HG03432 (cell line): ENCODE measurements at regions not wholly inside any gene's neighbourhood (a gene's known extent, or its start where the extent isn't known, plus 50 kb on each side); places are given as distances from the start of the nearest gene placed in this dataset.
"Not testable (repeated sequence)": the region's sequence is repeated elsewhere in the genome, so short reads cannot be mapped to it uniquely, and the experiment has no call there.

Experiments
- ATAC-seq: cut with Tn5 transposase; IDR thresholded peaks from one replicate; pipeline ENCODE4 v1.9.1; 2021; ENCODE audit warnings: mild to moderate bottlenecking, moderate library complexity; ENCODE audit not compliant: unreplicated experiment

DNA sequence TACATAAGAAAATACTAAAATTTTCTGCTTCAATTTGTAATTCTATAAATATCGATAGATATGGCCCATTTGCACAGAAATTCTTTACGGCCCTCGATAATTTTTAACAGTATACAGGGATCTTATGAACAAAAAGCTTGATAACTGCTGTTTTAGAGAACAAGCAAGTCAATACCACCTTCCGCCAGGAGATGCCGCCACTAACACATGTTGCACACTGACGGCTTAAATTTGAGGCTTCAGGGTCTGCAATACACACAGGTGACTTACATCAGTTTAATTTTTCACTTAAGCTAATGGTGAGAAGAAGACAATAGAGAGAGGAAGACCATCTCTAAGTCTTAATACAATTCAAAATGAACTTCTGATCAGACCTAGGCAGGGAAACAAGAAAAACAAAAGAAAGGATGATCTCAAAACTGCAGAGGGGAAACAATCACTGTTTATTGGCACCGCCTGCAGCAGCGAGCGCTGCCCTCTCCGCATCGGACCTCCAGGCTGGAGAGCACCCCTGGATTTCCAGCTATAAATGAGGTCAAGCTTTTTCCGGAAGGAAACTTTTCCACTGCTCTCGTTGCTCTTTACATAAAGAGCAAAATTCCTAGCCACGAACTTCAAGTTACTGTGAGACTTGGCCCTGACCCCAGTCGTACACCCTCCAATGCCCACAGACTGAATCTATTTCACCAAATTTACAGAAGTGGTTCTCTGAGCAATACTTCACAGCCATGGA is 53.9 kb downstream of the OTOR start:
- peak; percentile 72 for ATAC-seq

DNA sequence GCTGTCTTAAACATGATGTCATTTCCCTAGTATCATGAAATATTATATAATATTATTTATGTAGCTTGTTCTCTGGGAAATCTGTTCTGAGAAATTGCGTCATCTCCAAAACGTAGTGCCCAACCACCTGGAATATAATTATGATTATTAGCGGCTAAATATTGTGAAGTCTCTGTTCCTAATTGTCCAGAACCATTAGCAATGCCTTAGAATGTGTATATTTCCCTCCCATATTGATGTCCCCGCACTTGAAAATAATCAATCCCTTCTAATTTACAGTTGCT is 54.4 kb downstream of the OTOR start:
- no peak for ATAC-seq

DNA sequence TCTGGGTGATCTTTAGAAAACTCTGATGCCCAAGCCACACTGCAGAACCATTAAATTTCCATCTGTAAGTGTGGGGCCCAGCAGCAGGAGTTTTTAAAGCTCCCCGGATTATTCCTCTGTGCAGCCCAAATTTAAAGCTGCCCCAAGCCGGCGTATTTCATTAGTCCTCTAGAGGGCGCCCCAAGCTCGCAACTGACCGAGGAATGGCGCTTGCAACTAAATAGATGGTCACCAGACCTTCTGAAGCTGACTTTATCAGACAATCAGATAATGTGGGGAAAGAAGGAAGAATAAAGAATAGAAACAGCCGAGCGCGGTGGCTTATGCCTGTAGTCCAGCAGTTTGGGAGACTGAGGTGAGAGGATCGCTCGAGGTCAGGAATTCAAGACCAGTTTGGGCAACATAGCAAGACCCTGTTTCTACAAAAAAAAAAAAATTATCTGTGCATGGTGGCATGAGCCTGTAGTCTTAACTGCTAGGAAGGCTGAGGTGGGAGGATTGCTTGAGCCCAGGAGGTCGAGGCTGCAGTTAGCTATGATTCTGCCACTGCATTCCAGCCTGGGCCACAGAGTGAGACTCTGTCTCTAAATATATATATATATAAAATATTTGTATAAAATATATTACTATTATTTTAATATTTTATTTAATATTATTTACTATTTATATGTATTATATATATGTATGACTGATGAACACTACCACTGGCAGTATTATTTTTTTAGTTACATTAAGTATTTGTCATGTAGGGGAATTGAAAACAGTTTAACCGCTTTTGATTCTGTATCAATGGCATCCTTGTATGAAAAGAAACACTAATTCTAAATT is 56.0 kb downstream of the OTOR start:
- ATAC-seq = peak; percentile 72

DNA sequence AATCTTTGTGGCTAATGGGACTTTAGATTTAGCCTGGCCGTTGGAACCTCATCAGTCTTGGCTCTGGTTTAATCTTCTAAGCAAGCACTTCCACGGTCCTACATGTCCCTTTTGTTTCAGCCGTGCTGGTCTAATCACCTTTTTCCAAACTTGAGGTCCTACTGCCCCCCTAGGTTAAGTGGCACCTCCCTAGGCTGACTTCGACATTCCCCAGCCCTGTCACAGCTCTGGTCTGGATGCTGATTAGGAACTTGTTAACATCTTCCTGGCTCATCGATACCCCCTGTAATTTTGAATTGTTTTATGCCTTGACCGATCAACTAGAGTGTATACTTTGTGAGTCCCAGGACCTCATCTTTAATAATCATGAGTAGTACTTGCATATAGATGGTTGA is 56.6 kb downstream of the OTOR start:
- no peak for ATAC-seq

DNA sequence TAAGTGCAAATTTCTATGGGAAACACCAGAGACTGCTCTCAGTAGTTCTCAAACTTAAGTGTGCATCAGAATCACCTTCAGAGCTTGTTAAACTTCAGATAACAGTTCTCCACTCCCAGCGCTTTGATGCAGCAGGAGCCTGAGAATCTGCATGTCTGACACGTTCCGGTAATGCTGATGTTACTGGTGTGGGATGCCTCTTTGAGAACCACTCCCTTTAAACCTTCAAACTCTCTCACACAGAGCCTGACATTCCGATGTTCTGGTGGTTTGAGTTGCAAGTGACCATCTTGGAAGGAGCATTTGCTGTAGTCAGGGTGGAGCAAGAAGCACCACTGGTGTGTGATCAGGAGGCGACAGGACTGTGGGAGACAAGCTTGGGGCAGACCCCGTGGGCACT is 57.9 kb downstream of the OTOR start:
- ATAC-seq = no peak

DNA sequence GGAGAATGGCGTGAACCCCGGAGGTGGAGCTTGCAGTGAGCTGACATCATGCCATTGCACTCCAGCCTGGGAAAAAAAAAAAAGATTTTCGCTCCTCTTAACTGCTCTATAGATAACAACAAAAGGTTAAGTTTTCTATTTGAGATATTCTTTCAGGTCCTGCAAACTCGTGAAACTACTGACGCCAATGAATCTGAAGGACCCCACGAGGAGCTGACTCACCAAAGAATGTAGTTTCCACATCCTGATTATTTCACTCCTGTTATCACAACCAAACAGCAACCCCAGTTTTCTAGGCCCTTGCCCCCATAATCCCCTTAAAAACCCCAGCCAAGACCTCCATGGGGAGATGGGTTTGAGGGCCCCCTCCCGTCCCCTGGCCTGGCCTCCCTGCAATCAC is 58.7 kb downstream of the OTOR start:
- no peak for ATAC-seq

DNA sequence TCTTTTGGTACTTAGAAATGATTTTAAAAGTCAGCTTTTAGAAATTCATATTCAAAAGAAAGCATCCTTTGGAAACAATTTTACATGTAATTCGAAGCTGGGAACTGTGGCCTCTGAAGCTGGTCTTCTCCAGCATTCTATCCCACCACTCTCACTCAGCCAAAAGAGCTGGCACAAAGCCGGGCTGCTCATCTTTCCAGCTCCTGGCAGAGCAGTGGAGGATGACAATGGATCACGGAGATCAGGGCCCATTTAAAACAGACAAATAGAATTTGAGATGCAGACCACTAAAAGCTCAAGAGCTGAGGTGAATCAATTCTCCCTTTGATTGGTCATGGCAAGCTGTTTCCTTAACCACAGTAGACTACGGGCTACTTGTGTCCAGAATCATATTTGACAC is 60.6 kb downstream of the OTOR start:
- ATAC-seq = no peak

DNA sequence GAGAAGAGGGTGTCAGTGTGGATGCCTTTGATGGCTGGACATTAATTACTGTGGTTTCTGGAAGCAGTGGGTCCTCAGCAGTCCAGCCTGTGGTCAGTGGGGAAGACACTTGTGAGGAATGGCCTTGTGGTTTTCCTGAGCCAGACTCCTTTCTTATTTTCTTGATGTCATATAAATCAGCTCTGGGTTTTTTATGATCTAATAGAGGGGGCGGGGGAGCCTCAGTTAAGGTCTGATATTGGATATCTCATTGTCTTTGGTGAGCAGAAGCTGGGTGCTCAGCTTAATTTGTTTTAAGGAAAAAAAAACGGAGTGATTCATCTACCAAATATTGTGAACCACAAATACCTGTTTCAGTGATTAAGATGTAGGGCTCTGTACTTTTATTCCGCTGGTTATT is 62.1 kb downstream of the OTOR start:
- ATAC-seq = no peak

DNA sequence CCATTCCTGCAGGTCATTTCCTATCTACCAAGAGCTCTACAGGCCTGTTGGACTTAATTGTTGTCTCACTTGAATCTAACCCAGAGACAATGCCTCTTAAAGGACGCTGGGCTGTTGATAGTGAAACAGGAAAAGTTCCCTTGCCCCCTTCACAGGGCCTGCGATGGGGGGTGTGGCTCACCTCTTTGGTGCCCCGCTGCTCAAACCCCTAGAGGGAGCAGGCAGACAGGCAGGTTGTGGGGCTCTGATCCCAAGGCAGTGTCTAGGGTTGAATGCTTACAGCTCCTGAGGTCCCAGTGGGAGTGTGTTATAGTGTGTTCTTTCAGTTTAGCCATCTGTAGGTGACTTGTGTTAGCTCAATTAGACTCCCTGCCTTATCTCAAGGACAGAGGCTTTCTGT is 68.0 kb downstream of the OTOR start:
- no peak for ATAC-seq

DNA sequence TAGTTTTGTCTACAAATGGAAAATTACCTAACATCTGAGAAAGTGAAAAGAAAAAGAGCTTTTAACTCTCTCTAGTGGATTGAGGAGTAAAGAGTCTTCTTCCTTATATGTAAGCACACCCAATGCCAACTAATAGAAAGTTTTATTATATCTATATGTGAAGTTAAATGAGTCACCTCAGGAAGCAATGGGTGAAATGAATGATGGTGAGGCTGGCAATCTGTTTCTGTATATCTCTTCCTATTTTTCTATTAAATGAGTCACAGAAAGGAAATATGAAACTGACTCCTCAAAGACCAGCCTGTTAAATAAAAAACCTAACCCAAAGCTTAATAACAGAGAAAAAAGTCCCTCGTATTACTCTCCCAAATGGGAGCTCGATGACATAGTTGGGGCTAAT is 71.3 kb downstream of the OTOR start:
- no peak for ATAC-seq

DNA sequence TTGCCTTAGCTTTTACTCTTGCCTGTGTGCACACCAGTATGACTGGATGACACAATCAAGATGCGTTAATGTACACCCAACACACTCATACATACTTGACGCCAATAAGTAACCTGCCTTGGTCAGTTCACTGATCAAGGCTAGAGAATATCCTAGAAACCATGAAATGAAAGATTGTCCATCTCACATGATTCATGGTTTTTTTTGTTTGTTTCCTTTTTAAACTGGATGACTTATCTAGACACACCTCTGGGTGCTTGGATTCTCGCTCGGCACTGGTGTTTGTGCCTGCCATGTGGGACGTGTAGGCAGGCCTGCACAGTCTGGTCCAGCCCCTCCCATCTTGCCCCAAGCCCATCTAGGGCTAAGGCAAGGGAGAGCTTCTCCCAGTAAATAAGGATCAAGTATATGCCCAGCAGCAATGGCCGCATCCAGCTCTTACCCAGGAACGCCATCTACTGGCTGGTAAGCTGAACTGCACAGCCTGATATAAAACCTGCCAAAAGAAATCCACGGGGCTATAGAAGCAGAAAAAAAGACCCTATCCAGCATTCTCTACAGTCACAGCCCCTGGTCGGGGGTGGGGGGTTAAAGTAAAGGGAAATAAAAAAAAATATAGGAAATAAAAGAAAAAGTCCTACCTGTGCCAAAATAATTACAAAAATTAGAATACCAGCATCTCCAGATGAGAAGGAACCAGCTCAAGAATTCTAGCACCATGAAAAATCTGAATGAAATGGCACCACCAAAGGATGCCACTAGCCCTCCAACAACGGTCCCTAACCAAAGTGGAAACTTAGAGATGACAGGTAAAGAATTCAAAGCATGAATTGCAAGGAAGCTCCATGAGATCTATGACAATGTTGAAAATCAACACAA is 73.3 kb downstream of the OTOR start:
- peak; percentile 92 for ATAC-seq

DNA sequence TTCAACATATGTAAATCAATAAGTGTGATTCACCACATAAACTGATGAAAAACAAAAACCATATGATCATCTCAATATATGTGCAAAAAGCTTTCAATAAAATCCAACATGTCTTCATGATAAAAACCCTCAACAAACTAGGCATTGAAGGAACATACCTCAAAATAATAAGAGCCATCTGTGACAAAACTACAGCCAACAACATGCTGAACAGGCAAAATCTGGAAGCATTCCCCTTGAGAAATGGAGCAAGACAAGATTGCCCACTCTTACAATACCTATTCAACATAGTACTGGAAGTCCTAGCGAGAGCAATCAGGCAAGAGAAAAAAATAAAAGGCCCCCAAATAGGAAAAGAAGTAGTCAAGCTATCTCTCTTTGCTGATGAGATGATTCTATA is 76.5 kb downstream of the OTOR start:
- no peak for ATAC-seq

DNA sequence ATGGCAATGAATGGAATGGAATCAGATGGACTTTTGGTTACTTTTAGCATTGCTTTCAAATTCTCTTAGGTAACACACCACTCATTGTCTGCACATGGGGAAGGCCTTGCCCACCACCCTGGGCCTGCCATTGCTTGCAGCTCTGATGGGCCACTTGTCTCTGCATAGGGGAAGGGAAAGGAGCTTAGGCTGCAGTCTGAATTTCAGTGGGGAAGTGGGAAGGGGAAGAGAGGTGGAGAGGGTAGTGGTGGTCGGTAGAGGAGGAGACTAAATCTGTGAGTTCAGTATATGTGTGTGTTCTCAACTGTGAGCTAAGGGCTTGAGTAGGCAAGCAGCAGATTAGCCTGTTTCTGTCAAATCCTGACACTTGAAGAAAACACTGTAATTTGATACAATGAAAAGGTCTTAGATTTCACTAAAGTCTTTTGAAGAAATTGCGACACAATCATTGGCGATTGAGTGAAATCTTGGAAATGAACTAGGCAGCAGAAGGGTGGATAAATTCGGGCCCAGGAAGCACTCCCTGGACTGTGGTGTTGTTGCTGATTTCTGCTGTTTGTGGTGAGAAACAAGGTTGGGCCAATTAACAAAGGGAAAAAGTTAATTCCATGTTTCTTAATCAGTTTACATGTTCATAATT is 80.6 kb downstream of the OTOR start:
- no peak for ATAC-seq

DNA sequence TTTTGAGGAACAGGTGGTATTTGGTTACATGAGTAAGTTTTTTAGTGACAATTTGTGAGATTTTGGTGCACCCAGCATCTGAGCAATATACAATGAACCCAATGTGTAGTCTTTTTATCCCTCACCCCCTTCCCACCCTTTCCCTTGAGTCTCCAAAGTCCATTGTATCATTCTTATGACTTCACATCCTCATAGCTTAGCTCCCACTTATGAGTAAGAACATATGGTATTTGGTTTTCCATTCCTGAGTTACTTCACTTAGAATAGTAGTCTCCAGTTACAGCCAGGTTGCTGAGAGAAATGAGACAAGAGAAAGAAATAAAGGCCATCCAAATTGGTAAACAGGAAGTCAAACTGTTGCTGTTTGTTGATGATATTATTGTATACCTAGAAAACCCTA is 87.5 kb downstream of the OTOR start:
- ATAC-seq = not testable (repeated sequence)

DNA sequence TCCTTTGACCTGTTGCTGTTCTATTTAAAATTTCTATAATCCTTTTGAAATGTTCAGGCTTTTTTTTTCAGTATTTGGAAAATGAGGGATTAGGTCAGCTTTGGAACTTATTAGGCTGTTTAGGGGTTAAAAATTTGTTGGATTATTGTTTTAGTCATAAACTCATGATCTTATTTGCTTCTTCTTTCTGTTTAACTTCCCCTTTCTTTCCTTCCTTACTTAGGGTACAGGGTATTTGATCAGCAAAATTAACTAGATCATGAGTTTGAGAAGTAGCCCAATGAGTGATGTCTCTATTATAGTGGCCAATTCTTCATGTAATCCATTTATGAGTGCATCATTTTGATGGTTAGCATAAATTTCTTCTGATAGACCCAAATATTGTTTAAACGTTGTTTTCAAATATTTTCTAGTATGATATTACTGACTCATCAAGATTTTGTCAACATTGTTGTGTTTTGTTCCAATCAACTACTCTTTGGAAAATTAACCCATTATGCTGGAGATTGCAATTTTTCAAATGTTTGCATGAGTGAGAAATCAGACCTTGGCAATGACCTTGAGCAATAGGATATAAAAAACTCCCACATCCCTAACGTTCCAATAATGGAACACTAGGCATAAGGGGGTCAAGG is 94.4 kb downstream of the OTOR start:
- no peak for ATAC-seq

DNA sequence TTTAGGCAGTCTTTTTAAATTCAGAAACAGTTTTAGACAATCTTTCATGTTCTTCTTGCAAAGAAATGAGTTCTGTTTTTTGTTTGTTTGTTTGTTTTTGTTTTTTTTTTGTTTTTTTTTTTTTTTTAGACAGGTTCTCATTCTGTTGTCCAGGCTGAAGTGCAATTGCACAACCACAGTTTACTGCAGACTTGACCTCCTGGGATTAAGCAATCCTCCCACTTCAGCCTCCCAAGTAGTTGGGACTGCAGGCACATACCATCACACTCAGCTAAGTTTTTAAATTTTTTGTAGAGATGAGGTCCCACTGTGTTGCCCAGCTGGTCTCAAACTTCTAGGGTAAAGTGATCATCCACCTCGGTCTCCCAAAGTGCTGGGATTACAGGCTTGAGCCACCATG is 96.2 kb downstream of the OTOR start:
- no peak for ATAC-seq

DNA sequence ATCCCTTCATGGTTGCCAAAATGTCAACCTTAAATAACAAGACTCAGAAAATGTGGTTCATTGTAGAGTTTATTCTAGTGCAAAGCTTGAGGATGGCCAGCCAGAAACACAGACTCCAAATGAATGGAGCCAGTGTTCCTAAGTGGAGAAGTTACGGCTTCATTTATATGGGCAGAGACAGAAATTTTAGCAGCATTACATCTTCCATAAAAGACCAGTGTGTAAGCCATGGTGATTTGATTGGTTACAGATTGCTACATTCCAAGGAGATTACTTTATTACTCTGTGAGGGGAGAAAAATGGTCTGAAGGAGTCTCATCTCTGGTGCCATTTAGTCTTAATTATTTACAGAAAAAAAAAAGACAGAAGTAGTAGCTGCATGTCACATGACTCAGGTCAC is 97.8 kb downstream of the OTOR start:
- no peak for ATAC-seq

DNA sequence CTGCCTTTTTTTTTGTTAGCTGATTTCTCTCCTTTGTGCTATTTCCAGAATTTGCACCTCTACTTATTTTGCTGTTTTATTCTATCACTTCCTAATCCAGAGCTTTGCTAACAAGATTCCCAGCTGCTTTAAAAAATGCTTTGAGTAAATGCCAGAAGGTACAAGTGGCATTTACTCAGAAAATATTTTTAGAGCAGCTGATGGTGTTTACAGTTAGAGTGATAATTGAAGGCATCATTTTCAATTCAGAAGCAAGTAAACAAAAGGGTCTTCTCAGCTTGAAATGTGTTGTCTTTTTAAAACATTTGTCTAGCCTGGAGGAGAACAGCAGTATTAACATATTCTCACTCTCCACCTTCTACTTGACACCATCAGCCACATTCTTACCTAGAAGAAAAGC is 99.9 kb downstream of the OTOR start:
- ATAC-seq = no peak

DNA sequence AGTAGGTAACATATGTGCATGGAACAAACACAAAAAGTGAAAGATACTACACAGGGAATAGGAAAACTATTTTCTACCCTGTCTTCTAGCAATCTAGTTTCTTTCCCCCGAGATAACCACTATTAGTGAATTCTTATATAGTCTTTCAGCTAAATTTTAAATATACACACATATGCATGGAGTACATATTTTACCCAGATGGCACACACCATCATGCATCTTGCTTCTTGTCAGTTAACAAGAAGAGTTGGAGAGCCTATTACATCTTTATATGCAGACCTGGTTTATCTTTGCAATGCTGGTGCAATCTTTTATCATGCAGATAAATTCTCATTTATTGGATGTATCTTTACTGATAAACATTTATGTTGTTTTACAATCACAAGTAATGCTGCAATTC is 100.4 kb downstream of the OTOR start:
- no peak for ATAC-seq

DNA sequence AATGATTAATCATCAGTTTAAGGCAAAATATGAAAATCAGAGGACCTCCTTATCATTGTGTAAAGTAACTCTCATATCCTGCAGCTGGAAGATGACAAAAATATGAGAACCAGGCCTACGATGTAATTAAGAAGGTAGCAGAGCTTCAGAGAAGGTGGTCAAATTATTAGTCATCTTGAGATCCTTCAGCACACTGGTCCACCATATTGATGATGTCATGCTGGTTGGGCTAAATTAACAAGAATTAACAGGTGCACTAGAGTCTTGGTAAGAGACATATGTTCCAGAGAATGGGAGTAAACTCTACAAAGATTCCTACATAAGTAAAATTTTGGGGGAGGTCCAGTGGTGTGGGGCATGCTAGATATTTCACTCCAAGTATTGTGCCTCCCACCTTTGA is 112.8 kb downstream of the OTOR start:
- no peak for ATAC-seq

DNA sequence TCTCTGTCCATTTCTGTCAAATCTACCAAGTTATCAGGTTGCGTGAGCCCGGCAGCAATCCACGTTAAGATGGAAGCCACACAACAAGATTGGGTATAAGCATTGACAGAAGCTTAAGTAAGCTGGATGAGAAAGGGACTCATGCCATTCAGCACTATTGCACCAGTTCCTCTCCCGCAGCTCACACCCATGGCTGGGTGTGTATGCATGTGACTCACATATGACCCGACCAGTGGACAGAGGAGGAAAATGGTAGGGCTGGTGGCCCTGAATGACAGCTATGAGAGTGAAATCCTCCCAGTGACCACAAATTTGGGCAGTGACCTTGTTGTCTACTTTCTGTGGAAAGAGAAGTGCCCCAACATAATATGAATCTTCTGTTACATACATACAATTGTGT is 113.5 kb downstream of the OTOR start:
- no peak for ATAC-seq
